ENCODE measurements at regions not wholly inside any gene's neighbourhood (a gene's known extent, or its start where the extent isn't known, plus 50 kb on each side); places are given as distances from the start of the nearest gene placed in this dataset.

GRCh38 chr13:89988206-89988605, 1359.3 kb upstream of the MIR17HG start:
- no peaks in the 10 kb centered on the region for H3K36me3 ChIP-seq
- no peak overlapping the region for H3K27ac ChIP-seq
- ATAC-seq (no peak), DNase-seq (no peak)
- no peaks in the 10 kb centered on the region for H3K27me3 ChIP-seq
- TF ChIP-seq CTCF (IDR thresholded peaks at IDR 0.05) (no peak), POLR2A (IDR thresholded peaks at IDR 0.05) (no peak)
- no peaks in the 10 kb centered on the region for H3K4me1 ChIP-seq
- intact Hi-C loops (cut with DNase I) = no loop called here
- H3K4me3 ChIP-seq = no peak overlapping the region
- WGBS (ENCODE audit: insufficient coverage, low coverage, low lambda C conversion rate, missing lambda C conversion rate) = 48% methylated on average over 4 of the region's 4 CpGs
- H3K9me3 ChIP-seq = no peaks in the 10 kb centered on the region

DNA sequence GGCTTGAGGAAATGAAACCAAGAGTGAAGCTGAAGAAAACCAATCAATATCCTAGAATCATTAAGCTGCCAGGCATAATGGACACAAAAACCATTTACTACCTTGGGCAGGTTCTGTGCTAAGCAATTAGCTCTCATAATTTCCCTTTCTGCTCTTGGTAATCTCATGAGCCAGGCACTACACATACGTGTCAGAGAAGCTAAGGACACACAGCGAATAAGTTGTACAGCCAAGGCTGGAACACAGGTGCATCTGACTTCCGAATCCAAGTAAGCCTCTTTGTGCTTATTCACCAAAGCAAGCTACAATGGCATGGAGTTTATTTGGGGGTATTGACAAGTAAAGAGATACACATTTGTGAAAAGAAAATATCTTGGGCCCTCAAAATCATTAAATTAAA, 1343.9 kb upstream of the MIR17HG start:
- 80% methylated on average over 3 of the region's 3 CpGs for WGBS (ENCODE audit: insufficient coverage, low coverage, low lambda C conversion rate, missing lambda C conversion rate)
- Histone ChIP-seq H3K9me3 (no peaks in the 10 kb centered on the region), H3K4me1 (no peaks in the 10 kb centered on the region), H3K27me3 (no peaks in the 10 kb centered on the region), H3K36me3 (no peaks in the 10 kb centered on the region), H3K4me3 (no peak overlapping the region), H3K27ac (no peak overlapping the region)
- TF ChIP-seq CTCF (IDR thresholded peaks at IDR 0.05) (no peak), POLR2A (IDR thresholded peaks at IDR 0.05) (no peak)
- no peak for DNase-seq
- ATAC-seq = no peak
- intact Hi-C loops (cut with DNase I) = no loop called here

- Histone ChIP-seq H3K27me3 (no peaks in the 10 kb centered on the region), H3K4me3 (no peak overlapping the region), H3K4me1 (no peaks in the 10 kb centered on the region), H3K9me3 (no peaks in the 10 kb centered on the region), H3K36me3 (no peaks in the 10 kb centered on the region), H3K27ac (no peak overlapping the region)
- intact Hi-C loops (cut with DNase I) = no loop called here
- no peak for DNase-seq
- no peak for ATAC-seq
- TF ChIP-seq POLR2A (IDR thresholded peaks at IDR 0.05) = no peak
- TF ChIP-seq CTCF (IDR thresholded peaks at IDR 0.05) = no peak
- WGBS (ENCODE audit: insufficient coverage, low coverage, low lambda C conversion rate, missing lambda C conversion rate) = 39% methylated on average over 7 of the region's 7 CpGs
Measured at GRCh38 chr13:90008707-90009149, 1338.8 kb upstream of the MIR17HG start.

GRCh38 chr13:90014038-90014437, 1333.4 kb upstream of the MIR17HG start:
- H3K9me3 ChIP-seq = no peaks in the 10 kb centered on the region
- H3K4me3 ChIP-seq = no peak overlapping the region
- H3K4me1 ChIP-seq = no peaks in the 10 kb centered on the region
- DNase-seq (no peak), ATAC-seq (no peak)
- H3K27ac ChIP-seq = no peak overlapping the region
- WGBS (ENCODE audit: insufficient coverage, low coverage, low lambda C conversion rate, missing lambda C conversion rate) = 53% methylated on average over 1 of the region's 1 CpG
- no peaks in the 10 kb centered on the region for H3K36me3 ChIP-seq
- TF ChIP-seq CTCF (IDR thresholded peaks at IDR 0.05) (no peak), POLR2A (IDR thresholded peaks at IDR 0.05) (no peak)
- H3K27me3 ChIP-seq = no peaks in the 10 kb centered on the region
- intact Hi-C loops (cut with DNase I) = no loop called here
